ENCODE measurements at regions not wholly inside any gene's neighbourhood (a gene's known extent, or its start where the extent isn't known, plus 50 kb on each side); places are given as distances from the start of the nearest gene placed in this dataset.

DNA sequence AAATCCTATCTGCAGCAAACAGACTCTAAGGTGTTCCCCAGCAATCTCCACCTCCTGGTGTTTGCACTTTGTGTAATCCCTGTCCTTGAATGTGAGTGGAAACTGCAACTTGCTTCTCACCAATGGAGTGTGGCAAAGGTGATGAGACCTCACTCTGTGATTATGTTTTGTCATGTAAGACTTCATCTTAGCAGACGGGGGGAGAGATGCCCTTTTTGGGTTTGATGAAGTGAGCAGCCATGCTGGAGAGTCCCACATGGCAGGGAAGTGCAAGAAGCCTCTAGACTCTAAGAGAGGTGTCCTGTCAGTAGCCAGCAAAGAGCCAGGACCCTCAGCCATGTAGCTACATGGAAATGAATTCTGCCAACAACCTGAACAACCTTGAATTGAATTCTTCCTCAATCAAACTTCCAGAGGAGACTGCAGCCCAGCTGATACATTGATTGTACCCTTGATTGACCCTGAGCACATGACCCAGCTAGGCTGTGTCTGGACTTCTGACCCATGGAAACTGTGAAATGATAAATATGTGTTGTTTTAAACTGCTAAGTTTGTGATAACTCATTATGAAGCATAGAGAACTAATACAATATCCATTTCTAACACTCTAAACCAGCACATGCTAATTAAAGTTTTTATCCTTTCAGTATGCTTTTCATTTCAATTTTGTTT is 71.4 kb upstream of the RASGRF1 start:
- DNase-seq, result no peak
- WGBS (ENCODE audit: low lambda C conversion rate), result 0% methylated on average over 1 of the region's 1 CpG
- no peak overlapping the region for H2AFZ ChIP-seq (ENCODE audit: low read depth)

DNA sequence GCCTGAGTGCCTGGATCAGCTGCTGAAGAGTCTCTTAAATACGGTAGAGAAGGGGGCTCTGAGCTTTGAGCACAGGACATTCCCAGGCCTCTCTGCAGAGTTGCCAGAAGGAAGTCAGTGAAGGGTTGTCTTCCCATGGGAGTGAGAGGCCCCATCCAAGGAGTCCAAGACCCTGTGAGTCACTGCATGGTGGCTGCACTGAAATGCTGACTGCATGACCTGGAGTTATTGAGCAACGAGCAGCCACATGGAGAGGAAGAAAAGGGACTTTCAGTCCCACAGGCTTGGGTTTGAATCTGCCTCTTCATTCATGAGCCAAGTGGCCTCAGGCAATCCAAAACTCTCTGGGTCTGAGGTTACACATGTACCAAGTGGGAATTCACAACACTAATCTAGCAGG is 69.6 kb upstream of the RASGRF1 start:
- POLR2A ChIA-PET, result no interaction called here
- no peaks in the 10 kb centered on the region for H3K36me3 ChIP-seq (replicated peaks in 1 of 2; ENCODE audit: control insufficient read depth in 1 of 2, insufficient read depth in 2 of 2, low read length in 1 of 2)
- no peaks in the 10 kb centered on the region for H3K79me2 ChIP-seq (ENCODE audit: insufficient read depth)
- CTCF ChIA-PET, result interaction anchor here (0.9 to 2.1 kb wide), 4 partner anchors 12 to 132 kb away, joined by 3 to 6 read pairs (median 4); no protein-coding TSS in a partner anchor
- H3K27ac ChIP-seq (ENCODE audit: low read depth in 2 of 2, low read length in 1 of 2), result no peak overlapping the region
- H3K9ac ChIP-seq, result no peak overlapping the region
- no peaks in the 10 kb centered on the region for H3K9me2 ChIP-seq
- H3K9me3 ChIP-seq, result no peaks in the 10 kb centered on the region
- H3F3A ChIP-seq (replicated peaks; ENCODE audit: insufficient read depth), result no peaks in the 10 kb centered on the region
- H4K20me1 ChIP-seq (ENCODE audit: insufficient read depth), result no peaks in the 10 kb centered on the region
- H3K27me3 ChIP-seq (ENCODE audit: insufficient read depth), result no peaks in the 10 kb centered on the region; the same call in 1 of the 2 replicates
- H3K4me3 ChIP-seq (ENCODE audit: low read depth in 2 of 2, low read length in 1 of 2), result no peak overlapping the region
- H3K4me2 ChIP-seq, result no peak overlapping the region
- no peak overlapping the region for H2AFZ ChIP-seq (ENCODE audit: low read depth)
- H3K4me1 ChIP-seq (ENCODE audit: control insufficient read depth in 1 of 2, insufficient read depth in 2 of 2, low read depth in 1 of 2, low read length in 1 of 2), result peaks cover 0 to 2% of the 10 kb centered on the region in 2 experiments; a peak in 1 of 4 replicates
- 49% methylated on average over 2 of the region's 2 CpGs for WGBS (ENCODE audit: low lambda C conversion rate)
- DNase-seq, result no peak
- no peak for TF ChIP-seq YY1 (IDR thresholded peaks at IDR 0.05; ENCODE audit: low read depth)
- no peak for TF ChIP-seq FOXM1 (IDR thresholded peaks at IDR 0.05; ENCODE audit: low read depth)
- no peak for TF ChIP-seq TCF12 (IDR thresholded peaks at IDR 0.05)
- no peak for TF ChIP-seq MEF2A (IDR thresholded peaks at IDR 0.05; ENCODE audit: borderline replicate concordance, low read depth)
- no peak for TF ChIP-seq FOXJ3 (CRISPR knock-in tag; IDR thresholded peaks at IDR 0.05)
- TF ChIP-seq TAF1 (IDR thresholded peaks at IDR 0.05; ENCODE audit: borderline replicate concordance, low read depth, low read length), result no peak
- TF ChIP-seq RXRA (IDR thresholded peaks at IDR 0.05; ENCODE audit: borderline replicate concordance, low read depth), result no peak
- TF ChIP-seq, protein P1, sequence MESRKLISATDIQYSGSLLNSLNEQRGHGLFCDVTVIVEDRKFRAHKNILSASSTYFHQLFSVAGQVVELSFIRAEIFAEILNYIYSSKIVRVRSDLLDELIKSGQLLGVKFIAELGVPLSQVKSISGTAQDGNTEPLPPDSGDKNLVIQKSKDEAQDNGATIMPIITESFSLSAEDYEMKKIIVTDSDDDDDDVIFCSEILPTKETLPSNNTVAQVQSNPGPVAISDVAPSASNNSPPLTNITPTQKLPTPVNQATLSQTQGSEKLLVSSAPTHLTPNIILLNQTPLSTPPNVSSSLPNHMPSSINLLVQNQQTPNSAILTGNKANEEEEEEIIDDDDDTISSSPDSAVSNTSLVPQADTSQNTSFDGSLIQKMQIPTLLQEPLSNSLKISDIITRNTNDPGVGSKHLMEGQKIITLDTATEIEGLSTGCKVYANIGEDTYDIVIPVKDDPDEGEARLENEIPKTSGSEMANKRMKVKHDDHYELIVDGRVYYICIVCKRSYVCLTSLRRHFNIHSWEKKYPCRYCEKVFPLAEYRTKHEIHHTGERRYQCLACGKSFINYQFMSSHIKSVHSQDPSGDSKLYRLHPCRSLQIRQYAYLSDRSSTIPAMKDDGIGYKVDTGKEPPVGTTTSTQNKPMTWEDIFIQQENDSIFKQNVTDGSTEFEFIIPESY (IDR thresholded peaks at IDR 0.05; ENCODE audit: borderline replicate concordance, low read depth), result no peak
- TF ChIP-seq GABPA (IDR thresholded peaks at IDR 0.05; ENCODE audit: low read depth), result no peak
- no peak for TF ChIP-seq ELF1 (IDR thresholded peaks at IDR 0.05)
- no peak for TF ChIP-seq SIN3A (IDR thresholded peaks at IDR 0.05; ENCODE audit: borderline replicate concordance, low read depth, low read length)

More for the DNA sequence above, 71.4 kb upstream of the RASGRF1 start:
- Histone ChIP-seq H3F3A (replicated peaks; ENCODE audit: insufficient read depth) (no peaks in the 10 kb centered on the region), H3K9me2 (no peaks in the 10 kb centered on the region), H3K4me1 (ENCODE audit: control insufficient read depth in 1 of 2, insufficient read depth in 2 of 2, low read depth in 1 of 2, low read length in 1 of 2) (no peaks in the 10 kb centered on the region), H3K4me3 (ENCODE audit: low read depth in 2 of 2, low read length in 1 of 2) (no peak overlapping the region), H4K20me1 (ENCODE audit: insufficient read depth) (no peaks in the 10 kb centered on the region), H3K36me3 (replicated peaks in 1 of 2; ENCODE audit: control insufficient read depth in 1 of 2, insufficient read depth in 2 of 2, low read length in 1 of 2) (no peaks in the 10 kb centered on the region), H3K27me3 (ENCODE audit: insufficient read depth) (no peaks in the 10 kb centered on the region; the same call in 1 of the 2 replicates), H3K9me3 (no peaks in the 10 kb centered on the region), H3K4me2 (no peak overlapping the region), H3K27ac (ENCODE audit: low read depth in 2 of 2, low read length in 1 of 2) (no peak overlapping the region), H3K79me2 (ENCODE audit: insufficient read depth) (no peaks in the 10 kb centered on the region), H3K9ac (no peak overlapping the region)
- TF ChIP-seq, protein P1 (IDR thresholded peaks at IDR 0.05; ENCODE audit: borderline replicate concordance, low read depth), result no peak
- no peak for TF ChIP-seq EP300 (IDR thresholded peaks at IDR 0.05; ENCODE audit: borderline replicate concordance in 1 of 2, low read depth in 1 of 2, low read length in 1 of 2)
- no peak for TF ChIP-seq MXI1 (IDR thresholded peaks at IDR 0.05; ENCODE audit: low read depth, low read length)
- no peak for TF ChIP-seq YY1 (IDR thresholded peaks at IDR 0.05; ENCODE audit: low read depth)
- TF ChIP-seq, protein P2, sequence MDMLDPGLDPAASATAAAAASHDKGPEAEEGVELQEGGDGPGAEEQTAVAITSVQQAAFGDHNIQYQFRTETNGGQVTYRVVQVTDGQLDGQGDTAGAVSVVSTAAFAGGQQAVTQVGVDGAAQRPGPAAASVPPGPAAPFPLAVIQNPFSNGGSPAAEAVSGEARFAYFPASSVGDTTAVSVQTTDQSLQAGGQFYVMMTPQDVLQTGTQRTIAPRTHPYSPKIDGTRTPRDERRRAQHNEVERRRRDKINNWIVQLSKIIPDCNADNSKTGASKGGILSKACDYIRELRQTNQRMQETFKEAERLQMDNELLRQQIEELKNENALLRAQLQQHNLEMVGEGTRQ (IDR thresholded peaks at IDR 0.05; ENCODE audit: borderline replicate concordance, low read depth, low read length), result no peak
- no peak for TF ChIP-seq GABPA (IDR thresholded peaks at IDR 0.05; ENCODE audit: low read depth)
- TF ChIP-seq RAD21 (IDR thresholded peaks at IDR 0.05; ENCODE audit: low read length), result no peak
- no peak for TF ChIP-seq POLR2AphosphoS5 (IDR thresholded peaks at IDR 0.05; ENCODE audit: low read depth, low read length)
- TF ChIP-seq ELF1 (IDR thresholded peaks at IDR 0.05), result no peak
- TF ChIP-seq, protein P3, sequence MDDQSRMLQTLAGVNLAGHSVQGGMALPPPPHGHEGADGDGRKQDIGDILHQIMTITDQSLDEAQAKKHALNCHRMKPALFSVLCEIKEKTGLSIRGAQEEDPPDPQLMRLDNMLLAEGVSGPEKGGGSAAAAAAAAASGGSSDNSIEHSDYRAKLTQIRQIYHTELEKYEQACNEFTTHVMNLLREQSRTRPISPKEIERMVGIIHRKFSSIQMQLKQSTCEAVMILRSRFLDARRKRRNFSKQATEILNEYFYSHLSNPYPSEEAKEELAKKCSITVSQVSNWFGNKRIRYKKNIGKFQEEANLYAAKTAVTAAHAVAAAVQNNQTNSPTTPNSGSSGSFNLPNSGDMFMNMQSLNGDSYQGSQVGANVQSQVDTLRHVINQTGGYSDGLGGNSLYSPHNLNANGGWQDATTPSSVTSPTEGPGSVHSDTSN (IDR thresholded peaks at IDR 0.05), result no peak
- ChIA-PET POLR2A (no interaction called here), CTCF (interaction anchor here (2.1 kb wide), 1 partner anchor 23 kb away, joined by 6 read pairs; no protein-coding TSS in a partner anchor)
